ENCODE measurements at regions not wholly inside any gene's neighbourhood (a gene's known extent, or its start where the extent isn't known, plus 50 kb on each side); places are given as distances from the start of the nearest gene placed in this dataset.

DNA sequence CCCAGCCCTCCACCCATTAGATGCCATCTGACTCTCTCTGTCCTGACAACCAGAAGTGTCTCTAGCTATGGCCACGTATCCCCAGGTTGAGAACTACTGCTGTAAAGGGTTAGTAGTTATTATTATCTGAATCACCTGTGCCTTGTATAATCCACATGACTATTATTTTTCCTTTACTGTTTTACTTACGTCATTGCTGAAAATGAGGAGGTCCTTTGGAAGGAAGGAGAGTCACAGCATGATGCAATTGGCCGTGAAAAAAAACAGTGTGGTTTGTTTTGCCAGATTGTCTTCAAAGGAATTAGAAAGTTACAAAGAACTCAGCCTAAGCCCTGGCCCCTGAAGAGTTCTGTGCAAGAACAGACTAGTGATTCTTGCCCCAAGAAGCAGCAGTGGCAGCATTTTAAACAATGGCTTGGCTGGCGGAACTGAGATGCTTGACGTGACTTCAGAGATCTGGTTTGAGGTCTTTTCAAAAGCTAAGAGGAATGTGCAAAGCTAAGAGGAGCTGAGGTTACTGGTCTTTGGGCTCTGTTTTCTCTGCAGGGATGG, 413.3 kb upstream of the EEF2KMT start:
- TF ChIP-seq POLR2AphosphoS5 (IDR thresholded peaks at IDR 0.05; ENCODE audit: low read depth, low read length): no peak
- TF ChIP-seq TAF1 (IDR thresholded peaks at IDR 0.05; ENCODE audit: borderline replicate concordance, insufficient read depth, low read length): no peak
